Mucosa of gallbladder (tissue), 1 donor: ENCODE measurements at regions not wholly inside any gene's neighbourhood (a gene's known extent, or its start where the extent isn't known, plus 50 kb on each side); places are given as distances from the start of the nearest gene placed in this dataset.

Experiments used
- DNase-seq: peaks from one replicate; pipeline ENCODE4 v3.0.0-alpha.2; 2020; ENCODE audit warnings: low spot score
- donor health status: DM: no; HTN: no; CAD: no.

GRCh38 chr1:195934817-195935553 is 673.3 kb downstream of the KCNT2 start:
- DNase-seq = no peak

- no peak for DNase-seq
These were observed 674.4 kb downstream of the KCNT2 start for GRCh38 chr1:195933835-195934234.

DNA sequence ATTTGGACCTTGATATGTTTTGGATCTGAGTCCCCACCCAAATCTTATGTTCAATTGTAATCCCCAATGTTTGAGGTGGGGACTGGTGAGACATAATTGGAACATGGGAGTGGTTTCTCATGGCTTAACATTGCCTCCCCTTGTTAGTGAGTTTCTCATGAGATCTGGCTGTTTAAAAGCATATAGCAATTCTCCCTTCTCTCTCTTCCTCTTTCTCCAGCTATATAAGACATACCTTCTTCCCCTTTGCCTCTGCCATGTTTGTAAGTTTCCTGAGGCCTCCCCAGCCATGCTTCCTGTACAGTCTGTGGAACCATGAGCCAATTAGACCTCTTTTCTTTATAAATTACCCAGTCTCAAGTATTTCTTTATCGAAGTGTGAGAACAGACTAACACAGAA is 692.4 kb downstream of the KCNT2 start:
- no peak for DNase-seq

GRCh38 chr1:195909061-195909460 is 699.2 kb downstream of the KCNT2 start:
- DNase-seq = no peak

- DNase-seq = no peak
These were observed 700.1 kb downstream of the KCNT2 start for GRCh38 chr1:195908121-195908520.

GRCh38 chr1:195903203-195903602 is 705.0 kb downstream of the KCNT2 start:
- no peak for DNase-seq

DNA sequence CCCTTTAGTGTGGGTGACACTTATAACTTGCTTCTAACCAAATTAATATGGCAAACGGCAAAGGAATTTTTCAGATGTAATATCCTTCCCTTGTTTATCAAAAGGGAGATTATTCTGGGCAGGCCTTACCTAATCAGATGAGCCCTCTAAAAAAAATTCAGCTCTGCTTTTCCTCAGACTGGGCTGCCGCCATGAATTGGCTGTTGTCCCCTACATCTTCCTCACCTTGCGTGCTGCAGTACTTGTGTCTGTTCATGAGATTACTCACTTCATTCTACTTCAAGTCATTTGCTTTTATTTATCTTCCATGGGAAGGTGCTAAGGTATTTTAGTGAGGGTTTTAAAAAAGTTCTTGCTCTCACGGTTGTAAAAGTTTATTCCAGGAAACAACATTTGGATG is 705.5 kb downstream of the KCNT2 start:
- DNase-seq = no peak

- DNase-seq = no peak
These were observed 708.4 kb downstream of the KCNT2 start for GRCh38 chr1:195899762-195900352.

- no peak for DNase-seq
These were observed 709.3 kb downstream of the KCNT2 start for GRCh38 chr1:195898924-195899323.

DNA sequence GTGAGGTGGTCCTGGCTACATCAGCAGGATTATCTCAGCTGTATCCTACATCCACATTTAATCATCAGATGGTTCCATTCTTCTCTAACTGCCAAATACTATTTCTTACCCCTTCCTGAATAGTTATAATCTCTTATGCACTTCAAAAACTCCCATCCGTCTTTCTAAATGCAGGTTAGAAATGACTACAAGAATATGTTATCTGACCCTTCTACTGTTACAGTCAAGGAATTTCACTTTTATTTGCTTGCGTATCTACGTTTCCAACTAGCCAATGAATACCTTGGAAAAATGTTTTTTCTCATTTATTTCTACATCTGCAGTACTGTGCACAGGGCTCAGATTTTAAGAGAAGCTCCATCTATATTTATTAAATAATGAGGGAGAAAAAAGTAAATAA is 709.9 kb downstream of the KCNT2 start:
- DNase-seq = no peak

DNA sequence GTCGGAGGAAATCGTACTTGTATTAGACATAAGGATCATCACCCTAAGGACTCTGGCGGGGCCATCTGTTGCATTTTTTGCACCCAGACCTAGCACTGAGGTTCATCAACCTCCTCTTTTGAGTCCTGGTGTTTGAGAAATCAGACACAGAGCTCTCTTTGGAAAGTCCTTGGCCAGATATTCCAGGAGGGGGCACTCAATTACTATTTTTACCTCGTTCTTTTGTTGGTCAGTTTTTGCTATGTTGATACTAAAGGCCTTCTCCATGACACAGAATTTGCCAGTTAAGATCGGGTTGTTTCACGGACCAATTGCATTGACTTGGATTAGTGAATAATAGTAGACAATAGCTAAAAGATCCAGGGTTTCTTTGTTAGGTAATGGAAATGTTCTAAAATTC is 711.2 kb downstream of the KCNT2 start:
- DNase-seq = no peak

- DNase-seq = no peak
These were observed 713.8 kb downstream of the KCNT2 start for GRCh38 chr1:195894411-195894810.

DNA sequence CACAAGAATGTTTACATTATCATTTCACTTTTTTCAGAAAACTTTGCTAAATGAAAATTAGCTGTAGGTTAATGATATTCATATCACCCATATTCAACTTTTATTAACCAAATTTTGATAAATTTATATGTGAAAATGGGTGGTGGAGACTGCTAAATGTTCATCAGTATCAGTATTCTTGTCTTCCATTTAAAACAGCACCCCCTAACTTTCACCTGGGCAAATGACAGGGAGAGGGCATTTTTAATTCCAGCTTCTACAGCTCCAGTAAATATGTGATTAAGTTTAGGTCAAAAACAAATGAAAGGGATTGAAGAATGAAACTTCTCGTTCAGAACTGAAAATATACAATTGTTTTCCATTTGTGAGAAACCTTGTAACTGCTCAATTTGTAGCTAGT is 722.2 kb downstream of the KCNT2 start:
- no peak for DNase-seq

DNA sequence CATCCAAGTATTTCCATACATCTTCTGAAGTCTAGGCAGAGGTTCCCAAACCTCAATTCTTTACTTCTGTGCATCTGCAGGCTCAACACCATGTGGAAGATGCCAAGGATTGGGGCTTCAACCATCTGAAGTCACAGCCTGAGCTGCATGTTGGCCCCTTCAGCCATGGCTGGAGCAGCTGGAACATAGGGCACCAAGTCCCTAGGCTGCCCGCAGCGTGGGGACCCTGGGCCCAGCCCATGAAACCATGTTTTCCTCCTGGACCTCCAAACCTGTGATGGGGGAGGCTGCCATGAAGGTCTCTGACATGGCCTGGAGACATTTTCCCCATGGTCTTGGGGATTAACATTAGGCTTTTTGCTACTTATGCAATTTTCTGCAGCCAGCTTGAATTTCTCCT is 729.8 kb downstream of the KCNT2 start:
- DNase-seq = no peak

DNA sequence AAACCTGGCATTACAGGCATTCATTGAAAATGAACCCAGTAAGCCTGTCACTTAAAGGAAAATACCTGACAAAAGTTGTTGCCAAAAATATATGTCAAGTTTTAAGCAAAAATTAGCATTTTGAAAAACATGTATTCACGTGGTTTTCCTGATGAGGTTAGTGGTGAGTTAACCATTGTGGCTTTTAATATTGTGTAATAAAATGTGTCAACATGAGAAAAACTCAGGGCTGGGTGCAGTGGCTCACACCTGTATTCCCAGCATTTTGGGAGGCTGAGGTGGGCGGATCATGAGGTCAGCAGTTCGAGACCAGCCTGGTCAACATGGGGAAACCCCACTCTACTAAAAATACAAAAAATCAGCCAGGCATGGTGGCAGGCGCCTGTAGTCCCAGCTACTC is 731.4 kb downstream of the KCNT2 start:
- no peak for DNase-seq

- DNase-seq = no peak
These were observed 735.9 kb downstream of the KCNT2 start for GRCh38 chr1:195872376-195872775.

GRCh38 chr1:195867638-195868037 is 740.6 kb downstream of the KCNT2 start:
- DNase-seq = no peak

DNA sequence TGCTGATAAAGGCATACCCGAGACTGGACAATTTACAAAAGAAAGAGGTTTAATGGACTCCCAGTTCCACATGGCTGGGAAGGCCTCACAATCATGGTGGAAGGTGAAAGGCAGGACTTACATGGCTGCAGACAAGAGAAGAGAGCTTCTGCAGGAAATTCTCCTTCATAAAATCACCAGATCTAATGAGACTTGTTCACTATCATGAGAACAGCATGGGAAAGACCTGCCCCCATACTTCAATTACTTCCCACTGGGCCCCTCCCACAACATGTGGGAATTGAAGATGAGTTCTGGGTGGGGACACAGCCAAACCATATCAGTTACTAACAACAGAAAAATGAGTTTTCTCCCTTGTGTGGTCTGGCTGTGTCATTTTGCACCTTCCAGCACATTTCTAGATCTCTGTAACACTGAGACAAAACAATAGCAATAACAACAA is 741.4 kb downstream of the KCNT2 start:
- no peak for DNase-seq

DNA sequence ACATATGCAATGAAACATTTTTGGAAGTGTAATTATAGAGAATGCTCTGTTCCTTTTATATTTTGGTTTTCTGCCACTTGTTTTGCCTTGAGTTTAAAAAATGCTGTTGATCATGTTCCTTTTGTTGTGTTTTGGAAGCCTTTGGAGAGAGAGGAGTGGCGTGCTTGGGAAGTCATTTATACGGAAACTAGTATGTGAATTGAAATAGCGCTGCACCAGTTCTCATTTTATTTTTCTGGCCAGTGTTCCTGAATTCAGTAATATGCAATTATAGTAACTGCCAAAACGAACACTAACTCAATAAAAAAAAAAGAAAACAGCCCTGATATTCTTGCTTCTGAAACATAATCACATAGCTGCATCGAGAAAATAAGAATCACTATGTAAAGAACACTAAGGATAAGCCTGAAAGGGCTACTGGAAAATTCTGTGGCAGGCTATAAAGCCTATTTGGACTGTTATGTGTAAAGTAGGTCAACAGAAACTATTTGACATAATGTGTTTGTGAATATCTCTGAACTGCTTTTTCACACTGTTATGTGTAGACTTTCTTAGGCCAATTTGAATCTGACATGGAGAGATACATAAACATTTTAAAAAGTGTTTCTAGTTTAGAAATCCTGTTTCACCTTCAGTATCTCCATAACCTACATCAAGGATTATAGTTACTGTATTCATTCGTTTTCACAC is 742.0 kb downstream of the KCNT2 start:
- DNase-seq = no peak

- no peak for DNase-seq
These were observed 756.4 kb downstream of the KCNT2 start for GRCh38 chr1:195851804-195852203.

- no peak for DNase-seq
These were observed 757.1 kb downstream of the KCNT2 start for GRCh38 chr1:195851016-195851601.

DNA sequence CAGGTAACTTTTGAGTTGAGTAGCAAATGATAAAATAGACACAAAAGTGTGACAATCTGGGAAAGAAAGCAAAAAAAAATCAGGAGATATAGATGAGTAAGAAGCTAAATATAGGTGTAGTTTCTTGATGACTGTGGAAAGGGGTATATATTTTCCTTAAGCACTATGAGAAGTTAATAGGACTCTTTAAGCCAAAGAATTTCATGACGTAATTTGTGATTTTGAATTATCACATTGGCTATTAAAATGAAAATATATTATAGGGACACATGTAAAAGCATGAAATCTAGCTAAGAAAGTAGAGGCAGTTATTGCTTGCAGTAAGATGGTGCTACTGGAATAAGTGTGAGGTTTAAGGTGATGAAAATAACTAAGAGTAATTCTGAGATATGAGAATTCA is 759.1 kb downstream of the KCNT2 start:
- DNase-seq = no peak
